Ureter (tissue), 1 donor: ENCODE measurements at regions not wholly inside any gene's neighbourhood (a gene's known extent, or its start where the extent isn't known, plus 50 kb on each side); places are given as distances from the start of the nearest gene placed in this dataset.
A peak's percentile ranks its signal among the peaks of the same experiment; 100 is the strongest.
"Not testable (repeated sequence)": the region's sequence is repeated elsewhere in the genome, so short reads cannot be mapped to it uniquely, and the experiment has no call there.

ENCODE experiments used
- DNase-seq: peaks from one replicate; pipeline ENCODE4 v3.0.0-alpha.2; 2020; ENCODE audit warnings: low spot score
- donor health status: DM: yes; HTN: yes; CAD: no.

DNA sequence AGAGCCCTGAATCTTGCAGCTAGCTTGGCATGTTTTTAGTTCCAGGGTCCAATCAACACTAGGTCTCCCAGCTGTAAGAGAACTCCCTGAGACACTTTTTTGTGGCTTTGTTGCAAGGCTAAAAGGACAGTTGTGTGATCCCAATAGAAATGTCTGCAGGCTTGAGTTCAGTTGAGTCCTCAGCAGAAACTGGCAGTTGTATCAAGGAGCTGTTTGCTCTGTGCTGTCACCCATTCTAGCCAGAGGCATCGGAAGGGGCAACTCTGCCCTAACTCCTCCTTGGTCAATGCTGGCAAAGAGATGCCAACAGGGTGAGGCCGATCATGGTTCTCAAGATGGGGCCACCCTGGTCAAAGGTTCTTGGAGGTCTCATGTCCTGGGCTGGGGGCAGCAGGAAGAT, 224.1 kb downstream of the BUB3 start:
- DNase-seq = no peak

DNA sequence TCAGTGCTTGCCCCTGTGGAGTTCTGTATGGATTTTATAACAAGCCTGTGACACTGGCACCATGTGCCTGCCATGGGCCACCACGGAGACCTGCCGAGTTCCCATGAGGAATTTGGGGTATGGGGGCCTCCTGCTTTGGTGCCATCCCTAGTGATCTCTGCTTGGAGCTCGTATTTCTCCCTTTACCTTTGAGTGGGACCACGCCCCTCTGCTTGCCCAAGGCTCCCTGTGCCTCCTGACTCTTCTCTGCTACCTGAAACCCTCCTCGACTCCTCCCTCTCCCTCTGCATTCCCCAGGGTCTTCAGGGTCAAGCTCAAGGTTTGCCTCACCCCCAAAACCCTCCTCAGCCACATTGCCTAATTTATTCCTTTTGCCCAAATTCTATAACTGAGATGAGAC, 225.0 kb downstream of the BUB3 start:
- no peak for DNase-seq

DNA sequence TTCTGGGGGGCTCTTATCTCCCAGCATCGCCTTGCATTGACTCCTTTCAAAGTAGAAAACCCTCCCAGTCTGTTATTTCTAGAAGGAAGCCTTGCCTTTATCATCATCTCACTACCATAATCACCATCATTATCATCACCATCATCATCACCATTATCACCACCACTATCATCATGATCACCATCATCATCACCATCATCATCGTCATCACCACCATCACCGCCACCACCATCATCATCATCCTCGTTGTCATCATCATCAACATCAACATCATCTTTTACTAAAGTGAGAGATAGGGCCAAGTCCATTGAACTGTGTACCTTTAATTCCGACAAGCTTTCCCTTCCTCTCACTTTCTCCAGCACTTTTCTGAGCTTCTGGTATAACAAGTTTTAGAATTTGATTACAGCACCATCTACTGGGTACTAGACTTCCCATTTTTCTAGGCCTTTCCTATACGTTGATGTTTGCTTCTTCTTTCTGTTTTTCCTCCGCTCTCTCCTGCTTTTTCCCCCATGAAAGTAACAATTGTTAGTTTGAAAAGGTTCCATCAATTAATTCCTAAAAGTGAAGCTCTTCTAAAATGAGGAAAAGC, 226.4 kb downstream of the BUB3 start:
- no peak for DNase-seq

DNA sequence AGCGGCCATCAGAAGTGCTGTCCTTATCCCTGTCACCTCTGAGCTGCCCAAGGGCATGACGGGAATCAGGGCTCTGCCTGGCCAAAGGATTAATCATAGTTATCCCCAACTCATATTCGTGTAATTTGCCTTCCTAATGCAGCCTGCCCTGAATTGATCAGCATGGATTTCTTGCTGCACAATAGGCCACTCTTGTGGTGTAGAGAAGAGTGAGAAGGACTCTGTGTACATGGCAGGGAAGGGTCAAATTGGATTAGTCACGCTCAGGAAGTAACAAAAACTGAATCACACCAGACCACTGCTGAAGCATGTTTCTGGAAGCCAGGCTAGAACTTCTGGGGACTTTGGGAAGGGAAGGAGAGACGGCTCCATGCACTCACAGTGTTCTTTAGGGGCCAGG, 227.0 kb downstream of the BUB3 start:
- no peak for DNase-seq

DNA sequence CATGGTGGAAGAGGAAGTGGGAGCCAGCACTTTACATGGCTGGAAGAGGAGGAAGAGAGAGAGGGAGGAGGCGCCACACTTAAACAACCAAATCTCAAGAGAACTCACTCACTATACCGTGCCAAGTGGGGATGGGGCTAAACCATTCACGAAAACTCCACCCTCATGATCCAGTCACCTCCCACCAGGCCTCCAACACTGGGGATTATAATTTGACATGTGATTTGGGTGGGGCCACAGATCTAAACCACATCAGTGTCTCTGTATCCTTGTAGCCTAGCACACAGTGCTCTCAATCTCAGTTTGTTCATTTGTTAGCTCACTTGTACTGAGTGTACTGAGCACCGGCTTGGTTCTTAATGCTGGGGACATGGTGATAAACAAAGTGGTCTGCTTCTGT, 228.3 kb downstream of the BUB3 start:
- DNase-seq = no peak

- DNase-seq = no peak
Measured at GRCh38 chr10:123385508-123386080, 231.4 kb downstream of the BUB3 start.

- DNase-seq = no peak
Measured at GRCh38 chr10:123389520-123389919, 235.3 kb downstream of the BUB3 start.

DNA sequence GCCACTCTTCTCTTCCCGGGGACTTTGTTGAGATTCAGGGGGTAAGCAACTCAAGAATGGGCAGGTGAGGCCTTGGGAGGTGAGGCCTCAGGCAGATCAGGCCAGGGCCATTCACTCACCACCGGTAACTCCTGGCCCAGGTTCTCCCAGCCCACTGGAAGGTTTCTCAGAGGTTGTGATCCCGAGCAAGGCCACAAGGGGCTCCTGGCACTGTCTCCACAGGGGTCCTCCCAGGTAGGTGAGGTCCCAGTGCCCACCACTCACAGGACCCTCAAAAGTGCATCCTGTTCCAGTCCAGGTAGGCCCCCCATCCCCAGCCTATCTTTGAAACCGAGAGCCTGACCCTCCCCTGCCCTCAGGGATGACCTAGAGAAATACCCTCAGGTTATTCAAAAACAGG, 236.1 kb downstream of the BUB3 start:
- no peak for DNase-seq

DNA sequence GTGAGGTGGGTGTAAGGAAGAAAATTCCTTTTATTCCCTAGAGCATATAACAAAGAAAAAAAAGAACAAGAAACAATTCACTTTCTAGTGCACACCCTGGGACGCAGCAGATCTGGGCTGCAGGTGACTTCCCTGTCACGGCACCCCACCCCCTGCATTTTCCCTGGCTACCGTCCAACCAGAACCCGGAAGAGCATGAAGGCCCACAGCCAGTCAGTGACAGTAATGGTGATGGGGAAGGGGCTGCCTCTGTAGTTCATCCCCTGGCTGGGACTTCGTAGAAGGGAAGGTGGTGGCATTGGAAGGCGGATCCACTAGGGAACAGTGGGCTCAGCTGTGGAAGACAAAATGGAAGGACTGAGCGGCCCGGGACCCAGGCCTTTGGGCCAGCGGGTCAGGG, 236.7 kb downstream of the BUB3 start:
- DNase-seq = peak; percentile 52

GRCh38 chr10:123391275-123392028, 237.2 kb downstream of the BUB3 start:
- DNase-seq = no peak

- no peak for DNase-seq
Measured at GRCh38 chr10:123392182-123392963, 238.2 kb downstream of the BUB3 start.

DNA sequence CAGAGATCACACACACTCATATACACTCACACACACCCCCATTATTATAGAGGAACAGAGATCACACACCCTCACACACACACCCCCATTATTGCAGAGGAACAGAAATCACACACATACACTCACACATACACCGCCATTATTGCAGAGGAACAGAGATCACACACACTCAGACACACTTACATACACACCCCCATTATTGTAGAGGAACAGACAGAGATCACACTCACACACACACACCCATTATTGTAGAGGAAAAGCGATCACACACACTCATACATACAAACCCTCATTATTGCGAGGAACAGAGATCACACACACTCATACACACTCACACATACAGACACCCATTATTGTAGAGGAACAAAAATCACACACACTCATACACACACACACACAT, 239.0 kb downstream of the BUB3 start:
- DNase-seq = no peak

DNA sequence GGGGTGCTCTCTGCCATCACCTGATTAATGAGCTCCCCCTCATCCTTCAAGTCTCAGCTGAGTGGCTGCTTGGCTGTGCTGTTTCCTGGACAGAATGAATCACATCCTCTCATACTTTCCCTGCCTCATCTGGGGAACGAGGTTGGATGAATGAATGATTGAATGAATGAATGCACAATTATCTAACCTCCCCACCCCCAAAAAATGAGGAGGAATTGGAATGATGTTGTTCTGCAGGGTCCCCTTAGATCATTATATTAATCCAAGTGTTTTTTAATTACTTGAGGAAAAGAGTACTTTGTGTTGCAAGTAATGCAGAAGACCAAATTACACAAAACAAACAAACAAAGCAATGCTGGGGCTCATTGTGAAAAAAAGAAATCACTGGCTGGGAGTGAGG, 240.2 kb downstream of the BUB3 start:
- DNase-seq = no peak

GRCh38 chr10:123395234-123395633, 241.0 kb downstream of the BUB3 start:
- not testable (repeated sequence) for DNase-seq

- DNase-seq = no peak
Measured at GRCh38 chr10:123395906-123396305, 241.7 kb downstream of the BUB3 start.

- no peak for DNase-seq
Measured at GRCh38 chr10:123398180-123398591, 244.0 kb downstream of the BUB3 start.

- DNase-seq = no peak
Measured at GRCh38 chr10:123398756-123399155, 244.6 kb downstream of the BUB3 start.

- no peak for DNase-seq
Measured at GRCh38 chr10:123399276-123399839, 245.2 kb downstream of the BUB3 start.

- no peak for DNase-seq
Measured at GRCh38 chr10:123402021-123402420, 247.8 kb downstream of the BUB3 start.

DNA sequence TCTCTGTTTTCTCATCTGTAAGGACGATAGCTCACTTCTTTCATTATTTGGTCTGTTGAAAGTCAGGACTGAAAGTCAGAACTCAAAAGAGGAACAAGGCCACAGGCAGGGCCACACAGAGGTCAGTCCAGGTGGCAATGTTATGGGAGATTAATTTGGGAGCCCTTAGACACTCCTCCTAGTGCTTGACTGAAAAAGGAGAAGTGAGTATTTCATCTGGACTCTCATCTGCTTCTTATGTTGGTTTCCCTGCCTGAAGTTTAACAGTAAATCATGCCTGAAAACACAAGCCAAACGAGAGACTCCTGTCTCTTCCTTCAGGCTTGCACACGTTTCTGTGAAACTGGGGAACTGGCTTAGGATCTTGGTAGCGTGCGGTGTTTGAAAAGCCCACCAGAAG, 248.5 kb downstream of the BUB3 start:
- DNase-seq = no peak

GRCh38 chr10:123404357-123404756, 250.2 kb downstream of the BUB3 start:
- no peak for DNase-seq

DNA sequence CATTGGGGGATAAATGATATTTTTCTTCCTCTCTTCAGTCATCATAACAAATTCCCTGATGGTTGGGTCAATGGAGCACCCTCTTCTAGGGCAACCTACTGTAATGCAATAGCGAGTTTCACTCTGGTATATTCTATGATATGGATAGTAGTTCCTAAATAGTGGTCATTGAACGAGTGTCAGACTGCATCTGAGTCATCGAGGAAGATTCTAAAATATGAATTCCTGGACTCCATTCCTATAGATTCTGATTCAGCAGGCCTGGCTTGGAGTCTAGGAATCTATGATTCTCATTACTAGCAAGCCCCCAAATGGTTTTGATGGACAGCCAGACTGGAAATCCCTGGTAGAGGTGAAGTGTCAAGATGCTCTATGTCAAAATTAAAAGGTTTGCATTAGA, 254.5 kb downstream of the BUB3 start:
- no peak for DNase-seq
